GM18517 (cell line): ENCODE measurements at regions not wholly inside any gene's neighbourhood (a gene's known extent, or its start where the extent isn't known, plus 50 kb on each side); places are given as distances from the start of the nearest gene placed in this dataset.

ENCODE experiments used
- ATAC-seq: cut with Tn5 transposase; IDR thresholded peaks from one replicate; pipeline ENCODE4 v1.9.1; 2021; ENCODE audit warnings: mild to moderate bottlenecking, moderate library complexity; ENCODE audit not compliant: unreplicated experiment

DNA sequence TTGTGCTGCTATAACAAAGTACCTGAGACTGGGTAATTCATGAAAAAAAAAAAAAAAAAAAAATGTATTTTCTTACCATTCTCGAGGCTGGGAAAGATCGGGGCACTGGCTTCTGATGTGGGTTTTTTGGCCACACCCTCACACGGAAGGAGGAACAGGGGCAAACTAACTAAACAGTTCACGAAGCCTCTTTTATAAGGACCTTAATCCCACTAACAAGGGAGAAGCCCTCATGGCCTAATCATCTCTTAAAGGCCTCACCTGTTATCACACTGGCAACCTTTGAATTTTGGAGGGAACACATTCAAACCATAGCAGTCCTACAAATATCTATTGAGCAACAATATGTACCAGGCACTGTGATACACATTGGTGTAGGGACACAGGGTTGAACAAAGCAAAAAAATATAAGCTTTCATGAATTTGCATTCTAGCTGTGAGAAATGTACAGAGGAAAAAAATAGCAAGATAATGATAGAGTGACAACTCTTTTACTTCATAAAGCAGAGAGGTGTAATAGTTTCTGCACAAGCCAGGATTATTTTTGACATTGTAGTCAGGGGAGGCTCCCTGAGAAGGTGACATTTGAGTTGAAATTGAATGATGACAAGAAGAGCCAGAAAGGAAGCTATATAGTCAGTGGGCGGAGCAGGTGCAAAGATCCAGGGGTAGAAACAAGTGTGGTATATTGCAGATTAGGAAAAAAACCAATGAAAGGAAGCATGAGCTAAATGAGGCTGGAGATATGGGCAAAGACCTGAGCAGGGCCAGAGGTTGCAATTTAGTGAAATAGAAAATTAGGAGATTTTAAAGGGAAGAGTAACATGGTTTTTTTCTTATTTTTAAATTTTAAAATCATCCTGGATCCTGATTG lies 68.1 kb upstream of the GRAMD2B start:
- ATAC-seq, result no peak

DNA sequence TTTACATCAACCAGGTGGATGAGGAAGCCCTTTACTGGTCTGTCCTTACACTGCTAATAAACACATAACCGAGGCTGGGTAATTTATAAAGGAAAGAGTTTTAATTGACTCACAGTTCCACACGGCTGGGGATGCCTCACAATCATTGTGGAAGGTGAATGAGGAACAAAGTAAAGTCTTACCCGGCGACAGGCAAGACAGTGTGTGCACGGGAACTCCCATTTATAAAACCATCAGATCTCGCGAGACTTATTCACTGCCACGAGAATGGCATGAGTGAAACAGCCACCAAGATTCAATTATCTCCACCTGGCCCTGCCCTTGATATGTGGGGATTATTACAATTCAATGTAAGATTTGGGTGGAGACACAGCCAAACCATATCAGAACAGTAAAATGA lies 67.3 kb upstream of the GRAMD2B start:
- ATAC-seq, result peak; percentile 35

DNA sequence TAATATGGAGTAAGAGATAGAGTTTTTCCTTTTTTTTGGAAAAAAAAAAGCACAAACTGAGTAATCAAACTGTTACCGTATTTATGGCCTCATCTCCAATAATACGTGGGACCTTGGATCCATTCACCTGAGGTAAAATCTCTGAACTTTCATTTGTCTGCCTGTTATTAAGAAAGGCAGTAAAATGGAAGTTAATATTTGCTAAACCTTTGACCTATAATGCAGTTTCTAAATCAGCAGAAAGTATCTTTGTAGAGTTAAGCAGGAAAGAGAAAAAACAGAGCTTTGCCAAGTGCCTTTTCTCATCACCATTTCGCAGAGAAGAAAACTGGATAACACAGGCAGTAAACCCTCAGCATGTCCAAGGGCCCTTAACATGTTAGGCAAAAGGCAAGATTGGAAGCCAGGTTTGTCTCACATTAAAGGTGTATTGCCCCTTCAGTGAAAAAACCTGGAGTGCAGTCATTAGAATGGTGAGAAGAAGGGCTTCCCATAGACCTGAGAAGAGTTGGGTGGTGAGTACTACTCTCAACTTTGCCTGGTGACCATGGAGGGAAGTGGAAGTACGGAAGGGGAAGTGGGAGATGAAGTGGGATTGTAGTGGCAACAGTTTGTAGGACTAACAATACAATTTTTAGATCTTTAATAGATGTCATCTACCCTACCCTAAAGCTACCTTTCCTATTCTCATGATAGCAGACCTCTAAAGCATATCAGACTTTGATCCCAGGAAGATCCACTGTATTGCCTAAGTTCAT lies 65.4 kb upstream of the GRAMD2B start:
- ATAC-seq, result no peak

DNA sequence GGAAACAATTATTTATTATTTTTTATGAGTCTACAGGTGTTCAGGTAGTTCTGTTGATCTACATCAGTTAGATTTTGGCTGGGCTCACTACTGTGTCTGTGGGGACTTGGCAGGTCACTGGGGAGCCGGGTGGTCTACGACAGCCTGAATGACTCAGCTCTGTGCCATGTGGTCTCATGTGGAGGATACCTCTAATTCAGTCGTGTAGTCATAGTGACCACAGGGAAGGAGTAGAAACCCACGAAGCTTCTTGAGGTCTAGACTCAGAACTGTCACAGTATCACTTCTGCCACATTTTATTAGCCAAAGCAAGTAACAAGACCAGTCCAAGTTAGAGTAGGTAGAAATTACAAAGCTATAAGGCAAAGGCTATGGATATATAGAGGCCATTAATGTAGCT lies 64.7 kb upstream of the GRAMD2B start:
- ATAC-seq, result peak; percentile 87

DNA sequence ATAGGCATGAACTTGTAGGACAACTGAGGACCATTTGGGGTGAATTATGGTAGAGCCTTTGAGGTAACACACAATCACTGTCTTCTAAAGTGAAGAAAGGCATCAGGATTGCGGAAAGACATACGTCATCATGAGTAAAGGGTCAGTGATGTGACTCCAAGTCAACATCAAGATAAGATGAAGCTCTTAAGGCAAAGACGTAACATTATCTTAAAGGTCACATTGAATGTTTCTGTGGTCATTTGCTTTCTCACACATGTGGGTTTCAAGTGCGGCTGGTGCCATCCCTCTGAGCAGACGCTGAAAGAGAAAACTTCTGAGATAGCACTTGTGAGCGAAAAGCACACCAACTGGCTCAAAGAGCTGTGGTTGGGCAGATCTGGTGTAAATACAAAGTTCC lies 63.3 kb upstream of the GRAMD2B start:
- no peak for ATAC-seq

DNA sequence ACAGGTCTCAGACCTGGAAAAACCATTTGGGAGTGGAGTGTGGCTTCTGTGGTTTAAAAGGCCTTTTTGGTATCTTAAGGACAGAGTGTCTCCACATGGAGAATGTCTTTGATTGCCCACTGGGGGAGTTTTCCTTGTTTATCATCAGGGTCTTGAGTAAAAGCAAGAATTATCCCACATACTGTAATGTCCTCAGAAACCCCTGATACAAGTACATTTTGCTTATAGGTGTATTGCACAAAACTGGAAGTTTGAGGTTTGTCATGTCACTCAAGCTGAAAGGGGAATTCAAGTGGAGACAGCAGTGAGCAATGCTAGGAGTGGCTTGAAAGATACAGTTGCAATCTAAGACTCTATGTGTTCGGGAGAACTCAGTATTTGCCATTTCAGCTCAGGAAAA lies 62.7 kb upstream of the GRAMD2B start:
- no peak for ATAC-seq

DNA sequence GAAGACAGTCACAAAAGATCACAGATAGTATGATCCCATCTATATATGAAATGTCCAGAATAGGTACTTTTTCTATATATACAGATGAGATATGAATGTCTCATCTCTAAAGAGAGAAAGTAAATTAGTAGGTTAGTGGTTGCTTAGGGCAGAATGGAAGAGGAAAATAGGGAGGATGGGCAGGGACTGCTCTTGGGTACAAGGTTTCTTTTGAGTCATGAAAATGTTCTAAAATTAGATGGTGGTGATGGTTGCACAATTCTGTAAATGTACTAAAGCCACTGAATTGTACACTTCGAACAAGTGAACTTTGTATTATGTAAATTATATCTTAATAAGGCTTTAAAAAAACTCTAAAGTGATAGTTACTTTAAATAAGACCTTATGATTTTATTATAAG lies 59.6 kb upstream of the GRAMD2B start:
- no peak for ATAC-seq

DNA sequence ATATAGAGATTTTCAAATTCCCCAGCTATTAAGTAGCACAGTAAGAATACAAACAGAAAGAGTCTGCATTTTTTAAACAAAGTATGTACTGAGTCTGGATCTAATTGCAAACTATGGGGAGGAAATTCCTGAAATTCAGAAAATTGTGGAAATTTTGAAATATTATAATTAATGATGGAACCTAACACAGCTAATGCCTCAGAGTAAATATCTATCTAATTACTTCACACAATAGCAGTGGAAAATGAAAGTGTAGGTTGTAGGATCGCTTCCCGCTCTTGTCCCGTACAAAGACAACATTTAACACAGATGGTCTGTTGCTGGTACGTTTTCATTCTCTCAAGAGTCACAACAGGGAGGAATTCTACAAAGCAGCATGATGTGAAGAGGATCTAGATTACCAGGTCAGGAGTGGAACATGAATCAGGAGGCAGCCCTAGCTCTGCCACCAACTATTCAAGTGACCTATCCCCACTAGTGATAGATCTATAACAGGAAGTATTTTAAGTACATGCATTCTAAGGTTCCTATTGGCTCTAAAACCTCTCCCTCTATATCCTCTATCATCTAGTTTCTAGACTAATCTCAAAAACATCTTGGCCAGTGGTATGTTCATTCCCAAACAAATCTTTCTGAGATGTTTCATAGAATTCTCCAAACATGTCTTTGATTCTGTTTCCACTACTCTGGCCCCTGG lies 58.9 kb upstream of the GRAMD2B start:
- ATAC-seq, result no peak

DNA sequence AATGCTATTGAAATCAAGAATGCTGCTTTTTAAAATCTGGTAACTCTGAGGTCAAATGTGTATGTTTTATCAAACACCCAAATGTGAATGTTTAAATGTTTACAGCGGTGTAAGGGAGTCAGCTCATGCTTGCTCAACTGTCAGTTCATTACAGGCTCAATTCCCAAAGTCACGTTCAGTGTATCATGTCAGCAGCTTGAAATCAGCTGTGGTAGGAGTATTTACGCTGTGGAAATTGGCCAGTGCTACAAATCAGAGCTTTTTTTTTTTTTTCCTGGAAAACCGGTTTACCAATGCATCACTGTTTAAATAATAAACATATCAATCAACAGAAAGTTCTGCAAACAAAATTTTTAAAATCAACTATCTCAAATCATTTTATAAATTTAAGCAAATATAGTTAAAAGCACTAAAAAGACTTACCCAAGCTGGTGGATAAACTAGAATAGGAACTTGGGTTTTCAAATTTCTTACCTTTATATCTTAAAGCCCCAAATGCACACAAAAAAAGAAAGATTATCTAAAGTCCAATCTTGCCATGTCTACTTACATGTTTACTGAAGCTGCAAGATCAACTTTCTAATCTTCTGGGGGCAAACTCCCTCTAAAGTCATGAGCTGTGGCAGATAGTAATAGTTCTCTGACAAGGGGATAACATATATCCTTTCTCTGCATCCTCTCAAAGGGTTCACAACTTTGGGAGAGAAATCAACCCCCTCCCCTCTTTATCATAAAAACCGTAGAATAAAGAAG lies 57.6 kb upstream of the GRAMD2B start:
- ATAC-seq, result no peak

DNA sequence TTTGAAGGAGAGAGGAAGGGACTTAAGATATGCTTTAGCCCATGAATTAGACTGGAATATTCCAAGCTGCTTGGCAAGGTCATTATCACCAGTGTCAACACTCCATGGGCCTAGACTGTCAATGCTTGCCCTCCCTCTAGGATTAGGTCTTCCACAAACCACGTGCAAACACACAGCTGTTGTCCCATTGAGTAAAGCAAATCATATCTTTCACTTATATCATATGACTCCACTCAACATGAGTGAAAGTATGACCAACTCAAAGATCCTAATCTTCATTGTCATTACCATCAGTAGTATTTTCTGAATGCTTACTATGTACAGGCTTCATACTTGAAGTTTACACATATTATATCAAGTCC lies 57.0 kb upstream of the GRAMD2B start:
- ATAC-seq, result no peak

DNA sequence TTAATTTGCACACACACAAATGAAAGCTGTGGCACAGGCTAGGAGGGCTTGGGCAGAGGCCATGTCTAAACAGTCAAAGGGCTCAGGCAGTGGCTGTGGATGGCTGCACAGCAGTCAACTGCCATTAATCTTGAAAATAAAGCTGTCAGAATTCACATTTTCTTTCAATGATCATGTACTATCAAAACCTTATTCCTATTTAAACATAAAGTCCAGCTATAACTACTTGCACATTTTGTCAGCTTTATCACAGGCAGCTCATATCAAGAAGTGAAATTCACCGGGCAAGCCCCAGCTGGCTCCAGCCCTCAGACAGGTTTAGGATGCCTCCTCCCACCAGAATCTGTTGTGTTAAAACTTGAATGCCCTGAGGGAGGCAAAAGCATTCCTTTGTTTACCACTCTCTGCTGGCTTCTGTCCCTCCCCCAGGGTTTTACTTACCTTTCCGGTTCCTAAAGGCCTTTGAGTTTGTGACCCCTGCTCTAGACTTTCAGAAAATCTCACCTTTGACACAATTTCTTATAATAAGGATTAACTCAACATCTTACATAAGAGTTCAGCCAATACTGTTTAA lies 54.9 kb upstream of the GRAMD2B start:
- ATAC-seq, result no peak

DNA sequence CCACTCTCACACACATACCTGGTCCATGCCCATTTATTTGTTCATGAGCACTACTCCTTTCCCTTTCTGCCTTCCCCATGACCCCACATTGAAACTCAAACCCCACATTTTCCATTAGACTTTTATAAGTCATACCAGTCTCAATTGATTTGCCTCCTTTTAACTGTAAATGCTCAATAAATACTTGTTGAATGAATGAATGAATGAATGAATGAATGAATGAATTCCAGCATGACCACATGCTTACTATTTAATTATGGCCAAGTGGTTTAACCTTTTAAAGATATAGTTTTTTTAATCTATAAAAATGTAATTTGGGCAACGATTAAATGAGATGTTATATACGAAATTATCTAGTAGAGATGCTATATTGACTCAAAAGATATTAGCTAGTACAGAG lies 54.1 kb upstream of the GRAMD2B start:
- ATAC-seq, result no peak

DNA sequence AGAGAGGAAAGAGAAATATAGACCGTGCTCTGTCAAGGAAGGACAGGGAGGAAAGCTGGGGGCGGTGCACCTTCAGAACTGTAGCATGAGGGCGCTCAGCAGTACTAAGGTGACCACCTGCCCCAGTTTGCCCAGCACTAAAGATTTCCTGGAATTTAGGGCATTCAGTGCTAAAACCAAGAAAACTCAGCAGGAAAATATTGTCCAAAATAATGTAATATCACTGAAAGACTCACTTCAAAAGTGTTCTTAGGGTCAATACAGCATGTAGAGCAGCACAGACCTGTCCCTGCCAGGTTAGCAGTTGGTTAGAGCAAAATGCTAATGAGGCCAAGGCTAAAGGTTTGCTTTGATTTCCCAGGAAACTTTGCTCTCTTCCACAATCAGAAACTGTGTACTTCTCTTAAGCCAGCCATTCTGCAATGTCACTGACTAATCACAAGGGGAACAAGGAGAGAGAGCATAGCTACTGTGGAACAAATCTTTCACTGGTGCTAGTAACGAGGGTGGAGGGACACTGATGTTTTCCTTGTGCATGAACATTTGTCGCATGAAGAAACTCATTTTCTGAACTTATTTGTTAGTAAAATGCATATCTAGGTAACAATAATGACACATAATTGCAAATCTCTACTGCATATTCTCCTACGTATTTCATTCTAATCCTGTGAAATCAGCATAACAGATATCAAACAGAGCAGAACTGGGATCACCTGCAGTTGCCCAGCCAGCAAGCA lies 53.0 kb upstream of the GRAMD2B start:
- no peak for ATAC-seq

DNA sequence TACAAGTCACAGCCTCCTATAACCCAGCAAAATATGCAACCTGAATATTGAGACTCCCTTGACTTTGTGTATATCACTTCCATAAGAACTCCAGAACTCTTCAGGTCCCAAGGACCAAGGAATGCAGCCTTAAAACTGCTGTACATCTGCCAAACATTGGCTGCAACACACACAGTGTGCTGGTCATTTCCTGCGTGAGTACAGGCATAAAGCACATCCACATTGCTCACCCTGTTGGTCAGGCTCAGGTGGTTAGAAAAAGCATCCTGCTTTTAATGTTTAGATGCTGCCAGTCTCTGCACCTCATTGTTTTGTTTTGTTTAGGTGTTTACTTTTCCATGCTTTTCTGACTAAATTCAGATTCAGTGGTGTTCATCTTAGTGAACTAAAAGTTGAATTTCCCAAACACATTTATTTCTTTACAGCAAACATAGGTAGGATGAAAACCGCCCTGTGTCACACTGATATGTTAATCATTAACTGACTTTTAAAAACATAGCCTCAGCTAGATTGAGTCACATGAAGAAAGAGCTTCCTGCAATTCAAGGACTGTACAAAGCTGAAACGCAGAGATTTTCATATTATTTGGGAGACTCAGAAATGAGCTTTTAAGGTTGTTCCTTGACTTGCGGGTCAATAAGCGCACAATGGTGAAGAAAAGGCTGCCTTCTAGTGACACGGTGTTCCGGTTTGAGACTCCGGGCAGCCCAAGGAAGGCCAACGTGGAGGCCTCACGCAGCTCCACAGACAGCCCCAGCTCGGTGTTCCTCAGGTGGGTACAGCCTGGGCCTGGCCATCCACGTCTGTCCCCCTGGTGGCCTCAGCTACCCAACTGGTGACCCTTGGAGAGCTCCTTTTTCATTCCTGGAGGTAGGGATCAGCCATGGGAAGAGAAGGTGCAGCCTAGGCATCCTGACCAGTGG lies 52.2 kb upstream of the GRAMD2B start:
- peak; percentile 55 for ATAC-seq

DNA sequence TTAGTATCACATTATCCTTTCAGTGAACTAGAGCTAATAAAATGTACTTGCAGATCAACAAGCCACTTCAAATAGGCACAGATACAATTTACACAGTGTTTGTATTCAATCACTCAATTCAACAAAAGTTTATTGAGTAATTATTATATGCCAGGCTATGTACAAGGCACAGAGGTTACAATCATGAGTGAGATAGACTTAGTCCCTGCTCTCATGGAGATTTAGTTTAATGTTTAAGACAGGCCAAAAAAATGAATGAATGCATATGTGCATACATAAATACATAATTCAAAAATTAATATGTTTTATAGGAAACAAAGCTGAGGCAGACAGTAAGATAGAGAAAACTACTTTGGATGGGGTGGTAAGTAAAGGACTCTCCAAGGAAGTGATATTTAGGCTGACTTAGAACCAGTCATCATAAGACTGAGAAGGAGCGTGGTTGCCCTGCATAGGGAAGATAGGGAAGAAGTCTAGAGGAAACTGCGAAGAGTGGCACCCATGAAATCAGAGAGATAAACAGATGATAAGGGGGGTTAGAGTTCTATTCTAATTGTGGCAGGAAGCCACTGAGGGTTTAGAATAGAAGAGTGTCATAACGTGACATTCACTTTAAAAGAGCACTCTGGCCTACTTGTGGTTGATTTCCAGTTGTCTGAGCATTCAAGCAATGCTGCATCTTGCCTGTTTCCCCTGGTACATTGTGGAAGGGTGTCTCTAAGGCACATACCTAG lies 49.7 kb upstream of the GRAMD2B start:
- no peak for ATAC-seq
